HepG2 (cell line): ENCODE measurements at regions not wholly inside any gene's neighbourhood (a gene's known extent, or its start where the extent isn't known, plus 50 kb on each side); places are given as distances from the start of the nearest gene placed in this dataset.
A peak's percentile ranks its signal among the peaks of the same experiment; 100 is the strongest.

Experiments used
- ATAC-seq: fragments of 200-7000 bp; cut with Tn5 transposase; 3 replicates; pipeline ENCODE4 v1.9.1; 2020; ENCODE audit warnings: mild to moderate bottlenecking, moderate library complexity
- BruUV-seq: library from RNA; stranded (reverse); fragments of 400-500 nt; replicated peaks from 2 replicates; lab custom pipeline; 2021; lab: Mats Ljungman, UMichigan
- CTCF ChIA-PET: fragments of 300-600 bp; formaldehyde crosslinking; extraction: SDS; loops from one replicate; lab custom pipeline; 2021; ENCODE audit warnings: low total read pairs, inconsistent platforms, low intra/inter-chr PET ratio; lab: Yijun Ruan, JAX
- POLR2A ChIA-PET: fragments of 350-600 bp; sonication (Branson Sonifier 250); formaldehyde crosslinking; loops from one replicate; lab custom pipeline; 2020; ENCODE audit warnings: antibody characterized with exemption, inconsistent platforms; lab: Yijun Ruan, JAX
- DNase-seq: peaks from one replicate; pipeline ENCODE4 v3.0.0-alpha.2; 2015; ENCODE audit warnings: low spot score
- FAIRE-seq: peaks from 3 replicates; lab custom pipeline; 2011; peaks lifted over from hg19 to GRCh38; lab: Jason Lieb, UNC
- H2AFZ ChIP-seq: one replicate; pipeline ENCODE4 v1.6.1; 2011; ENCODE audit warnings: low read length, inconsistent platforms
- H3K27ac ChIP-seq: fragments of 300-600 bp; 3 replicates; pipeline ENCODE4 v1.8.0; 2011; ENCODE audit warnings: mixed run types, mild to moderate bottlenecking, mixed read lengths, low read length, inconsistent platforms; ENCODE audit not compliant: insufficient read depth; ENCODE audit errors: extremely low read length
- H3K27me3 ChIP-seq, 2 experiments: fragments of 200-600 bp in 1 of 2; 2 replicates in 1 of 2; 3 replicates in 1 of 2; pipeline versions ENCODE4 v1.6.0 to v1.8.0; 2011; ENCODE audit warnings: low read length in 2 of 2, mild to moderate bottlenecking in 2 of 2, moderate library complexity in 2 of 2, inconsistent platforms in 1 of 2; ENCODE audit not compliant: insufficient read depth in 2 of 2, control insufficient read depth in 1 of 2
- H3K36me3 ChIP-seq, 2 experiments: fragments of 200-600 bp in 1 of 2; replicated peaks in 1 of 2; 2 replicates in 1 of 2; 3 replicates in 1 of 2; pipeline versions ENCODE4 v1.5.1 to v1.8.0; 2011; ENCODE audit warnings: low read length in 2 of 2, inconsistent platforms in 1 of 2; ENCODE audit not compliant: insufficient read depth in 2 of 2, control insufficient read depth in 1 of 2
- H3K4me1 ChIP-seq: 2 replicates; pipeline ENCODE4 v1.5.1; 2012; ENCODE audit warnings: low read length, inconsistent platforms; ENCODE audit not compliant: insufficient read depth
- H3K4me2 ChIP-seq: 2 replicates; pipeline ENCODE4 v1.6.0; 2011; ENCODE audit warnings: low read depth, low read length, inconsistent platforms
- H3K4me3 ChIP-seq, 3 experiments: fragments of 200-600 bp in 1 of 3; sonication (generic), shearing (Covaris generic) in 1 of 3; replicated peaks in 1 of 3; 2 replicates each; pipeline ENCODE4 v1.5.1; 2011 to 2016; ENCODE audit warnings: low read length in 3 of 3, inconsistent platforms in 2 of 3, low read depth in 2 of 3, mild to moderate bottlenecking in 2 of 3, control low read depth in 1 of 3, mixed read lengths in 1 of 3; ENCODE audit not compliant: insufficient read depth in 1 of 3
- H3K79me2 ChIP-seq: one replicate; pipeline ENCODE4 v1.6.1; 2011; ENCODE audit warnings: low read length, inconsistent platforms; ENCODE audit not compliant: insufficient read depth
- H3K9ac ChIP-seq: 2 replicates; pipeline ENCODE4 v1.6.0; 2011; ENCODE audit warnings: mild to moderate bottlenecking, low read depth, low read length, inconsistent platforms; ENCODE audit not compliant: insufficient read depth
- H3K9me3 ChIP-seq: 2 replicates; pipeline ENCODE4 v1.5.1; 2012; ENCODE audit warnings: mild to moderate bottlenecking, low read length
- H4K20me1 ChIP-seq: 2 replicates; pipeline ENCODE4 v1.6.0; 2011; ENCODE audit warnings: inconsistent platforms, mild to moderate bottlenecking, low read length, moderate library complexity; ENCODE audit not compliant: insufficient read depth
- ARNT ChIP-seq: fragments of 450-650 bp; IDR thresholded peaks from 2 replicates; pipeline ENCODE4 v1.6.1; 2017
- BCL3 ChIP-seq: sonication (generic); formaldehyde crosslinking; IDR thresholded peaks from 2 replicates; pipeline ENCODE4 v1.5.1; 2020; ENCODE audit warnings: mild to moderate bottlenecking, missing genetic modification reagents, moderate library complexity
- CEBPB ChIP-seq: IDR thresholded peaks from 2 replicates; pipeline ENCODE4 v1.6.1; 2011; ENCODE audit warnings: low read depth, low read length, improper control_type of control experiment, borderline replicate concordance
- CEBPG ChIP-seq: IDR thresholded peaks from 2 replicates; pipeline ENCODE4 v1.6.1; 2016
- GABPA ChIP-seq, 2 experiments: IDR thresholded peaks; 2 replicates each; pipeline ENCODE4 v1.6.1; 2011 to 2016; ENCODE audit warnings: low read depth in 2 of 2, low read length in 1 of 2, missing biosample characterization in 1 of 2, missing genetic modification characterization in 1 of 2
- HDAC2 ChIP-seq: sonication (generic); formaldehyde crosslinking; IDR thresholded peaks from 2 replicates; pipeline ENCODE4 v1.4.0; 2020; ENCODE audit warnings: missing genetic modification reagents
- HMG20A ChIP-seq: IDR thresholded peaks from 2 replicates; pipeline ENCODE4 v1.6.1; 2016; ENCODE audit warnings: borderline replicate concordance
- PTBP1 ChIP-seq: fragments of 200-400 bp; formaldehyde crosslinking; IDR thresholded peaks from 2 replicates; pipeline ENCODE4 v1.6.1; 2018; ENCODE audit warnings: low read length, low read depth; ENCODE audit not compliant: poor library complexity, severe bottlenecking
- RNF2 ChIP-seq: fragments of 450-650 bp; conservative IDR thresholded peaks from 2 replicates; pipeline ENCODE4 v1.6.1; 2016; ENCODE audit warnings: low read depth
- TBP ChIP-seq: sonication (generic); formaldehyde crosslinking; IDR thresholded peaks from 2 replicates; pipeline ENCODE4 v1.5.0; 2020; ENCODE audit warnings: missing genetic modification reagents
- WGBS: methylation state at CpG from one replicate; pipeline ENCODE4 v1.1.6; 2017; ENCODE audit warnings: low lambda C conversion rate; 5-methylcytosine and 5-hydroxymethylcytosine counted together
- in situ Hi-C: cut with HindIII; loops from 2 replicates; pipeline ENCODE4 v1.10.0; 2017; ENCODE audit warnings: low pct_unique_long_range_greater_than_20kb; ENCODE audit not compliant: extremely low pct_ligation_motif_present
- intact Hi-C: fragments of 100-400 bp; cut with micrococcal nuclease; formaldehyde crosslinking; loops from one replicate; pipeline ENCODE4 v1.10.0; 2022; ENCODE audit not compliant: unreplicated experiment

- no peaks in the 10 kb centered on the region for H3K9me3 ChIP-seq
- H3K36me3 ChIP-seq: no peaks in the 10 kb centered on the region
- H3K4me2 ChIP-seq: no peak overlapping the region
- H3K79me2 ChIP-seq: no peaks in the 10 kb centered on the region
- no peak for DNase-seq
- no TSS peak for BruUV-seq
- no peak for ATAC-seq
- H2AFZ ChIP-seq: no peak overlapping the region
- WGBS: 42% methylated on average over 9 of the region's 9 CpGs
- TF ChIP-seq HMG20A (CRISPR knock-in tag) (no peak), CEBPB (peak; percentile 68)
- TF ChIP-seq, all 625 proteins: peak for 1
- intact Hi-C loops (no loop called here), in situ Hi-C loops (no loop called here)
- Histone ChIP-seq H4K20me1 (no peaks in the 10 kb centered on the region), H3K9ac (no peak overlapping the region), H3K27me3 (no peaks in the 10 kb centered on the region; a peak in 1 of 5 replicates), H3K4me1 (no peaks in the 10 kb centered on the region), H3K27ac (no peak overlapping the region), H3K4me3 (no peak overlapping the region)
- POLR2A ChIA-PET: no interaction called here
- CTCF ChIA-PET: no interaction called here
- no peak for FAIRE-seq
Observed at GRCh38 chr6:12586721-12587480, 129.7 kb upstream of the PHACTR1 start.

GRCh38 chr6:12590901-12591300 is 125.7 kb upstream of the PHACTR1 start:
- ChIA-PET CTCF (no interaction called here), POLR2A (no interaction called here)
- Histone ChIP-seq H3K9me3 (no peaks in the 10 kb centered on the region), H4K20me1 (no peaks in the 10 kb centered on the region), H3K4me3 (no peak overlapping the region), H3K27ac (no peak overlapping the region), H3K36me3 (no peaks in the 10 kb centered on the region), H3K27me3 (no peaks in the 10 kb centered on the region), H3K79me2 (no peaks in the 10 kb centered on the region), H3K4me2 (no peak overlapping the region), H3K9ac (no peak overlapping the region), H2AFZ (no peak overlapping the region), H3K4me1 (peaks cover 11% of the 10 kb centered on the region)
- no peak for ATAC-seq
- intact Hi-C loops: no loop called here
- WGBS: 3% methylated on average over 2 of the region's 2 CpGs
- no peak for TF ChIP-seq RNF2
- no peak for TF ChIP-seq BCL3 (CRISPR knock-in tag)
- no peak for TF ChIP-seq ARNT
- no peak for TF ChIP-seq GABPA (IDR thresholded peaks at IDR 0.05; ENCODE audit: low read depth, low read length)
- TF ChIP-seq GABPA (CRISPR knock-in tag; IDR thresholded peaks at IDR 0.05; ENCODE audit: low read depth): no peak
- TF ChIP-seq HDAC2: no peak
- TF ChIP-seq TBP (CRISPR knock-in tag): no peak
- TF ChIP-seq PTBP1: no peak
- no peak for TF ChIP-seq CEBPG
- in situ Hi-C loops: no loop called here
- no peak for FAIRE-seq
- no peak for DNase-seq
- BruUV-seq: no TSS peak
